Esophagus mucosa (tissue), 1 donor: ENCODE measurements at regions not wholly inside any gene's neighbourhood (a gene's known extent, or its start where the extent isn't known, plus 50 kb on each side); places are given as distances from the start of the nearest gene placed in this dataset.

Experiments
- ATAC-seq: fragments of 200-7000 bp; cut with Tn5 transposase; one replicate; pipeline ENCODE4 v1.9.1; 2020
- donor health status: DM: yes; HTN: yes; CAD: no.

DNA sequence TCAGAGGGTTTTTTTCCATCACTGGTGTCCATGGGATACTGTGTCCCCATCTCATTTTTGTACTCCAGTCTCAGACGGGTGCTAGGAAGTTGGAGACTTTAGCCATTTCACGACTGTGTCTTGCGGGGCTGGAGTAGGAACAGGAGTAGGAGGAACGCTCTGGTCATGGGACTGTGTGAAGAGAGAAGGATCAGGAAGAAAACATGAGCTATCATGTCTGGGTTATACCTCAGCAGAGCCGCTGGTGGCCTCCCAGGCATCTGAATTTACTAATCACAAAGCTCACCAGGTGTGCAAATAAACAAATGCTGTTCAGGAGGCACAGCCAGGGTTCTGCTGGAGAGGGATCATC, 225.4 kb downstream of the SEC14L1 start:
- ATAC-seq, result peak; percentile 62

DNA sequence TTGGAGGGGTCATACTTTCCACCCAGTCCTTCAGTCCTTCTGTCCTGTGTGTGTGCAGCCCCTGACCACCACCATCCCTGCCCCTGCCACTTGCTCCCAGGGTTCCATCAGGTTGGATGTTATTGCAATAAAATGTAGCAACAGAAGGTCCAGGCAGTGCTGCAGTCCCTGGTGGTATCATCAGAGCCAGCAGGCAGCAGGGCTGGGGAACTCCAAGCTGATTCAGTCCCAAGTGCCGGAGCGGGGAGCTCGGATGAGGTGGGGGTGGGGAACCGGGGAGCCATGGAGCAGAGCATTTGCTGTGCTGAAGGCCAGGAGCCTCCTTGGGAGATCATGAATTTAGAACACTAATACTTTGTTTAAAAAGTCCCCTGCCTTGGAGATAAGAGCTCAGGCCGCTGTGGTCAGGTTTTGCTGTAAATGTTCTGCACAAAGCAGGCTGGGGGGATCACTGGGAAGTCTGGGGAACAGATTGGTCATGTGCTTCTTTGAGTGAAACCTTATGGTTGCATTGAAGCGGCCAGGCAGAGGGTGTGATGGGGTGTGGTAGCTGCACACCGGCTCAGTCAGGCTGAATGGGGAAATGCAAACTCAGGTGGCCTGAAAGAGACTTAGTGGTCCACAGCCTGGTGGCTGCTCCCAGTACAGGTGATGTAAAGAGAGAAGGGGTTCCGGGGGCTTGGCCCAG, 225.9 kb downstream of the SEC14L1 start:
- ATAC-seq, result peak; percentile 61

DNA sequence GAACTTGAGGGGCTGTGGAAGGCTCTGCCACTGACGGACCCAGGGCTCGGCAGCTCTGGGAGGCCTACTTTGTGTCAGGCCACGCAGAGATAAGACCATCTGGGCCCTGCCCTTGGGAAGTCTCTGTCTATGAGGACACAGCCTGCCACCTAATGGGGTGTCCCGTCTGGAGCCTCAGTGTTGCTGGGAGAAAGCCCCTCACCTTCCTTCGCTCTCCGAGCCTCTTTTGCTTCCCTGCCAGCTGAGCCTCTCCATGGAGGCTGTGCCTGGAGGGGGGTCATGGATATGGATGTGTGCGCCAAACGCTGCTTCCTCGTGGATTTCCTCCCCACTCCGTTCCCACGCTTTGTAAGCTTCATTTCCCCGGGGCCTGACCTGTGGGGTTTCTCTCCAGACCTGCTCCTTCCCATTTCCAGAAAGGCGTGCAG, 228.8 kb downstream of the SEC14L1 start:
- no peak for ATAC-seq

DNA sequence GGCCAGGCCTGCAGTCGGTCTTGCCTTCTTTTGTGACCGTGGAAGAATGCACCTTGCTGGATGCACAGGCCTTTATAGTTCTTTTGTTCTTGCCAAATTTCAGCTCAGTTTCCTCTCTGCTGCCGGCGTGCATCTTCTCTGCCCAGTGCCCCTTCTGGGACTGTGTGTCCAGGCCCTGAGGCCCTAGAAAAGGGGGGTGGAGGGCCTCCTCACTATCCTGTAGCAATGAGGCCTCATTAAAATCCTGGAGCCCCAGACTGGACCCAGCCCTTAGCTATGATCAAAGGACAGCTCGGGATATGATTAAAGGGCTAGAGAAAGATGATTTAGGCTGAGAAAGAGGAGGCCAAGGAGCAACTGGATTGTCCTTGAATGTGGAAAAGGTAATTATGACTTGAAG, 229.8 kb downstream of the SEC14L1 start:
- ATAC-seq, result no peak

DNA sequence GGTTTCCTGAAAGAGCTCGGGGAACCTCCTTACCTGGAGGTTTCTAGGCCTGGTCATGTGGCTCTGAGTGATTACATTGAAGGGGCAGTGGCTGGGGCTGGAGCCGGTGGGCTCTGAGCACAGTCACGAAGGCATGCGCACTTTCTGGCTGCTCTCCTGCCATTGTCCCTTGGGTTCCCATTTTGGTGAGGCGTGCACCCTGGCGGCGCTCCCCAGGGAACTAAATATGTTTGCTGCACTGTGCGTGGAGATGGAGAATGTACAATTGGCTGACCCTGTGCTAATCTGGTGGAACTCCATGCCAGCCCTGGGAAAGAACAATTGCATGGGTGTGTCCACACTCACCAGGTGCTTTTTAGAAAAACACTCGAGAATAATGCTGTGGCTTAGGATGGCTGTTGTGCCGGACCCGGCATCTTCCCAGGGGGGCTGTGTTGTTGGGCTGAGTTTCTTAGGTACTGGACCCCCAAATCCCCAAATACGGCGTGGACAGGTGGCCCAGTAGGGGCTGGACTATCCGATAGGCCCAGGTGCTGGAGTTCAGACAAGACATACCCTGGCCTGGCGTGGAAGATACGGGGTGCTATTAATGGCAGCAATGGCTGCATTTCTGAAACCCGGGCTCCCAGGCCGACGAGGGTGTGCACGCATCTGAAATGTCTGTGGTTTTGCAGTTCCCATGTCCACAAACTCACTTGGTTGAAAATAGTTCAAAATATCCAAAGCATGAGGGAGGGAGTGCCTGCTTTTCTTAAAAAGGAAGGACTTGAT, 230.5 kb downstream of the SEC14L1 start:
- no peak for ATAC-seq

DNA sequence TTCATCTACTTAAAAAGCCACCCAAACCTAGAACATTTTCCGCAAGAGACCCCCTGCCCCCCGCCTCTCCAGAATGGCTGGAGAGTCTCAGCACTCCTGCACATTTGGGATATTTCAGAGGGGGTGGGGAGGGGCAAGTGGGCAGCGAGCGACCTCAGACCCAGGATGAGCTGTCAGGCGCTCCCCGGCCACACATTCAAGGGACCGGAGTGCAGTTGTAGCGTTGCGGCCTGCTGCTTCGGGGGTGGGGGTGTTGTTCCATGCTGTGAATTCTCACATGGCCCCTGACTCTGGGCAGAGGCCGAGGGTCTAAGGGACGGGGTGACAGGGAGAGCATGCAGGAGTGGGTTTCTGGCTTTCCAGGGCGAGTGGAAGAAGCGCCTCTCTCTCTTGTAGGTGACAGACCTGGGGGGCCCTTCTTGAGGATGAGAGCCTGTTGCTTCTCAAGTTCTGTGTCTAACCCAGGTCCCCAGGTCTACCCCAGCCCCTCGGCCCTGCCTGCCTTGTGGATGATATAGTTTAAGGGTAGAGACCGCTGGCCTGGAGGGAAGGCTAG, 231.2 kb downstream of the SEC14L1 start:
- ATAC-seq, result no peak

DNA sequence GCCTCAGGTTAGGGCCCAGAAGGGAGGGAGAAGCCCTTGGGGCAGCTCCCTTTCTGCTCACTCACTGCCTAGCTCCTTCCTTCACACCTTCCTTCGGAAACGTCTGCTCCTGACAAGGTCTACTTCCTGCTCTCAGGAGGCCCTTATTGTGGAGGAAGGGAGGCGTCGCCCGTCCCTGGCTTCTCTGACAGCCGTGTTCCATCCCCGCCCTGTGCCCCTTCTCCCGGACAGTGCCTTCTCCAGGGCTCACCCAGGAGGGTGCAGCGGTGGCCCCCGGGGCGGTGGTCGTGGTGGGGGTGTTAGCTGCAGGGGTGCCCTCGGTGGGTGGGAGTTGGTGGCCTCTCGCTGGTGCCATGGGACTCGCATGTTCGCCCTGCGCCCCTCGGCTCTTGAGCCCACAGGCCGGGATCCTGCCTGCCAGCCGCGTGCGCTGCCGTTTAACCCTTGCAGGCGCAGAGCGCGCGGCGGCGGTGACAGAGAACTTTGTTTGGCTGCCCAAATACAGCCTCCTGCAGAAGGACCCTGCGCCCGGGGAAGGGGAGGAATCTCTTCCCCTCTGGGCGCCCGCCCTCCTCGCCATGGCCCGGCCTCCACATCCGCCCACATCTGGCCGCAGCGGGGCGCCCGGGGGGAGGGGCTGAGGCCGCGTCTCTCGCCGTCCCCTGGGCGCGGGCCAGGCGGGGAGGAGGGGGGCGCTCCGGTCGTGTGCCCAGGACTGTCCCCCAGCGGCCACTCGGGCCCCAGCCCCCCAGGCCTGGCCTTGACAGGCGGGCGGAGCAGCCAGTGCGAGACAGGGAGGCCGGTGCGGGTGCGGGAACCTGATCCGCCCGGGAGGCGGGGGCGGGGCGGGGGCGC, 231.9 kb downstream of the SEC14L1 start:
- peak; percentile 41 for ATAC-seq

DNA sequence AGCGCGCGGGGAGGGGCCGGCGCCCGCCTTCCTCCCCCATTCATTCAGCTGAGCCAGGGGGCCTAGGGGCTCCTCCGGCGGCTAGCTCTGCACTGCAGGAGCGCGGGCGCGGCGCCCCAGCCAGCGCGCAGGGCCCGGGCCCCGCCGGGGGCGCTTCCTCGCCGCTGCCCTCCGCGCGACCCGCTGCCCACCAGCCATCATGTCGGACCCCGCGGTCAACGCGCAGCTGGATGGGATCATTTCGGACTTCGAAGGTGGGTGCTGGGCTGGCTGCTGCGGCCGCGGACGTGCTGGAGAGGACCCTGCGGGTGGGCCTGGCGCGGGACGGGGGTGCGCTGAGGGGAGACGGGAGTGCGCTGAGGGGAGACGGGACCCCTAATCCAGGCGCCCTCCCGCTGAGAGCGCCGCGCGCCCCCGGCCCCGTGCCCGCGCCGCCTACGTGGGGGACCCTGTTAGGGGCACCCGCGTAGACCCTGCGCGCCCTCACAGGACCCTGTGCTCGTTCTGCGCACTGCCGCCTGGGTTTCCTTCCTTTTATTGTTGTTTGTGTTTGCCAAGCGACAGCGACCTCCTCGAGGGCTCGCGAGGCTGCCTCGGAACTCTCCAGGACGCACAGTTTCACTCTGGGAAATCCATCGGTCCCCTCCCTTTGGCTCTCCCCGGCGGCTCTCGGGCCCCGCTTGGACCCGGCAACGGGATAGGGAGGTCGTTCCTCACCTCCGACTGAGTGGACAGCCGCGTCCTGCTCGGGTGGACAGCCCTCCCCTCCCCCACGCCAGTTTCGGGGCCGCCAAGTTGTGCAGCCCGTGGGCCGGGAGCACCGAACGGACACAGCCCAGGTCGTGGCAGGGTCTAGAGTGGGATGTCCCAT, 232.8 kb downstream of the SEC14L1 start:
- peak; percentile 3 for ATAC-seq

DNA sequence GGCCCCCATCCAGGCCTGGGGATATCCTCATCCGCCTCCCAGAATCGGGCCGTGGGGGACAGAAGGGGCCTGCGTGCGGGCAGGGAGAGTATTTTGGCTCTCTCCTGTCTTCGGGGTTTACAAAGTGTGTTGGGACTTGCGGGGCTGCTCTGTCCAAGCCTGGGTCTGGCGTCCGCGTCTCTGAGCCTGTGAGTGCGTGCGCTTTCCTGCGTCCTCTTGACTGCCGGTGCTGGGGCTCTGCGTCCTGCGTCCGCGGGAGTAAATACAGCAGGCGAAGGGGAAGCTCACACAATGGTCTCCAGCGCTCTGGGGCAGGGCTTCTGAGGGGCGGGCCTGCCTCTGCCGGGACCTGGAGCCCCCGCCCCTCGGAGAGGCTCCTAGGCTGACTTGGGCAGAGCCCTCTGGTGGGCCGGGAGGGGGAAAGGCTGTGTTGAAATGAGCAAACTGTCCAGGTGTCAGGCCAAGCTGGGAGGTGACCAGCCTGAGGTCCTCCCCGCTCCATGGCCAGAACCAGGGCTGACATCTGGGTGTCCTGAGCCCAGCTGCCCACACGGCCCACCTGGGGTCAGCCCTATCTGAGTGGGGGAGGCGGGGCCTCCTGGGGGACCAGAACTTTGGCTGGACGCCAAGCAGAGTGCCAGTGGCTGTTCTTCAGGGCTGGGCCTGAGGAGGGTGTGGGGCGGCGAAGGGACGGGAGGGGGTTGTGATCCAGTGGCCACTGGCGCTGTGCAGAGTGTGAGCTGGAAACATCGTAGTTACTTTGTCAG, 233.6 kb downstream of the SEC14L1 start:
- peak; percentile 49 for ATAC-seq

DNA sequence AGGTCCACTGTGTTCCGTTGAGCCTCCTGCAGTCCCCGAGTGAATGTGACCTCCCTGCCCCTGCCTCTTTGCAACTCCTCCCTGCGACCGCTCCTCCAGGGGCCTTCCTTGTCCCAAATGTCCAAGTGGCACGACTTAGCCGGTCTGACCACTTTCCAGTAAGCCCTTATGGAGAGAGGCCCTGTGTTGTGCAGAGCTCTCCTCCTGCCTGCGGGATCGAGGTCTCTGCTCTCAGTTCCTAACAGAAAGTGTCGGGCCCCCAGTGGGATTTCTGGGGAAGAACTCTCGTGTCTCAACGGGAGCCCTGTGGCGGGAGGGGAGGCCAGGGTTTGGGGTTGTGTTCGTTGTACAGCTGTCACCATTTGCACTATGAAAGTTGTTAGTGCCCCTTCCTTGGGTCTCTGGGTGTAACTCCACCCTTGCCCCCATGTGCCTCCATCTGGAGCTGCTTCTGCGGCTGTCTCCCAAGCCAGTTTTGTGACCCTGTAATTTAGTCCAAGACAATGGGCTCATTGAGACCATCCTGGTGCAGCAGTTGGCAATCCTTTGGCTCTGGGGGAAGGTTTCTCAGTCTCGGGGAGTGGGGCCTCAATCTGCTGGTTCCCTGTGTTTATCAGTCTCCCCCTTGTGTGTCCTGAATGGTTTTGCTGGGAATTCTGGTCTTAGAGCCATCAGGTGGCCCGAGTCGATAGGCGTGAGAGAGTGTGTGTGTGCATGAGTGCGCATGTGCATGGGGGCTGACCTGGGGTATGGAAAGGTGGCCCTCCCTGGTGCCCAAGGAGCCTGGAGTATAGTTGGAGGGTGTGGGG, 234.5 kb downstream of the SEC14L1 start:
- ATAC-seq, result no peak

DNA sequence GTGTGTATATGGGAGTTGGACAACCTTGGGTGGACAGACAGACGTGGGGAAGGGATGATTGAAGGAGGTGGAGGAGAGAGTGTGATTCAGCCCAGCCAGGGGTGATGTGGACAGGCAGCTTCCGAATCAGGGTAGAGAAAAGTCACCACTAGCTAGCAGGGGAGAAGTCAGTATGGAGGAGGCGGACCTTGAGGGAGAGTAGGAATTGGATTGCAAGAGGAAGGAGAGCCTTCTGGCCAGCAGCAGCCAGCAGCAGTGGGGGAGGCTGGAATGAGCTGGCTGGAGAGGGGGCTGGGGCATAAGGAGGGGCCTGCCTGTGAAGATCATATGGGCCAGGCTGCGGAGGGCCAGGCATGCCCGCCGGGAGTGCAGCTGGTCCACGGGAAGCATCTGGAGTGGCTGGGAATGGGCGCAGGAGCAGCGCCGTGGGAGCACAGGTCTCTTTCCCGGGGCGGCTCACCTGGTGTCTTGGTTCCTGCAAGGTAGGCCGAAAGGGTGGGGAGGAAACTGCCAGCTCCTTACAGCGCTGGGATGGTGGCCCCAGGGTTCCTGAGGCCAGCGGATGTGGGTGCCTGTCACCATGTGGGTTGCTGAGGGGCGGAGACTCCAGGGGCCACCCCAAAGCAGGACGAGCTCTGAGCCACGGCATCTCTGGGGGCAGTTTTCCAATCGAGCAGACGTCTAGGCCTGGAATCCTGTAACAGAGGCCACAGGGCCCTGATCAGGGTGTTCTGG, 235.3 kb downstream of the SEC14L1 start:
- ATAC-seq, result no peak

DNA sequence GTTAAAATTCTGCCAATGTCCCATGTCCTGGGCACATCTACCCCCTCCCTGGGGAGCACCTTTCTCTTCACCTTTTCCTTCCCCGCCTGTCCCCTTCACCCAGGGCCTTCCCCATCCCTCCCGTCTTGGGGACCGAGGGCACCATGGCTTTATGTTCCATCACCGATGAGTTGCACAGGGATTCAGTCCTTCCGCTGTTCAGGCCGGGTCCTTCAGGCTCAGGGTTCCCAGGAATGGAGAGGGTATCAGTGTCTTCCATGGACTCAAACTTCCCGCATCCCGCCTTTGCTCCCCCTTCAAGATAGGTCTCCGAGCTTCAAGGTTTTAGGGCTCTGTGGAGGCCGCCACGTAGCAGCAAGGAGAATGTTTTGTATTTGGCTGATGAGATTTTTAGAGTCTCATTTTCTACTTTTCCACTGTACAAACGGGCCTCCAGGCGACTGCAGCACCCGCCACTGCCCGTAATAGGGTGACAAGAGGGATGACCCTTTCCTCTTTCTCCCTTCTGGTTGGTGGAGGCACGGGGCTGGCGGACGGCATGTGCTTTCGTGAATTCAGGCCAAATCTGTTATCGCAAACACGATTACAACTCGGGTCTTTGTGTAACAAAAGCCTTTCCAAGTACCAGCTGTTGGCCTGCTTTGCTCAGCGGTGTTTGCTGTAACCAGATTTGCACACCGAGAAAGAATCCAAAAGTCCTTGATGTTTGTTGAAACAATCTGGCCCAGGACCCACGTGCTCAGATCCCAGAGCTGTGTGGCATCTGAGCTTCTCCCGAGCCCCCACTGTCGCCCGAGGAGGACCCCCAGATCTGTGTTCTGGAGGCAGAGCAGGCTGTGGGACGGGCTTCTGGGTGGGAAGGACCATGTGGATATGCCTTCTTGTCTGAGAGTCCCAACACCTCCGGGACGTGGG, 236.3 kb downstream of the SEC14L1 start:
- ATAC-seq, result no peak

DNA sequence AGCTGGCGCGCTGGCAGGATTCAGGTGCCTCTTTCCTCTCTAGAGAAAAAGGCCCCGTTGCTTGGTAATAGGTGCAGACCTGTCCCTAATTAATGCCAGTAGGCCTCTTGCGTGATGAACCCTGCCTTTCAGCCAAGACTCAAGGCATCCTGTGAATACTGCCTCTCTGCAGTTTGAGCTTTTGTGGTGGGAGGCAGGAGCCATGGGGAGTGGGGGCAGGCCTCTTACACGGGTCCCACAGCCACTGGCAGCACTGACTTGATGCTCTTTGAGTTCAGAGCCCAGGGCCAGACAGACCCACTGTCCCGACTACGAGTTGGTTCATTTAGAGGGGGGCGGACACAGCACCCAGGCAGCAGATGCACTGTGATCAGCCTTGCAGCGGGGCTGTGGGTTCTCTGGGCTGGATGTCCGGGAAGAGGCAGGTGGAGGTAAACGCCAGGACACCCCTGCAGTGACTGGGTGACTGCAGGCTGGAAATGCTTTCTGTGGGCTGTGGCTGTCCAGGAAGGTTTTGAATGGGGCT, 237.0 kb downstream of the SEC14L1 start:
- ATAC-seq, result no peak

DNA sequence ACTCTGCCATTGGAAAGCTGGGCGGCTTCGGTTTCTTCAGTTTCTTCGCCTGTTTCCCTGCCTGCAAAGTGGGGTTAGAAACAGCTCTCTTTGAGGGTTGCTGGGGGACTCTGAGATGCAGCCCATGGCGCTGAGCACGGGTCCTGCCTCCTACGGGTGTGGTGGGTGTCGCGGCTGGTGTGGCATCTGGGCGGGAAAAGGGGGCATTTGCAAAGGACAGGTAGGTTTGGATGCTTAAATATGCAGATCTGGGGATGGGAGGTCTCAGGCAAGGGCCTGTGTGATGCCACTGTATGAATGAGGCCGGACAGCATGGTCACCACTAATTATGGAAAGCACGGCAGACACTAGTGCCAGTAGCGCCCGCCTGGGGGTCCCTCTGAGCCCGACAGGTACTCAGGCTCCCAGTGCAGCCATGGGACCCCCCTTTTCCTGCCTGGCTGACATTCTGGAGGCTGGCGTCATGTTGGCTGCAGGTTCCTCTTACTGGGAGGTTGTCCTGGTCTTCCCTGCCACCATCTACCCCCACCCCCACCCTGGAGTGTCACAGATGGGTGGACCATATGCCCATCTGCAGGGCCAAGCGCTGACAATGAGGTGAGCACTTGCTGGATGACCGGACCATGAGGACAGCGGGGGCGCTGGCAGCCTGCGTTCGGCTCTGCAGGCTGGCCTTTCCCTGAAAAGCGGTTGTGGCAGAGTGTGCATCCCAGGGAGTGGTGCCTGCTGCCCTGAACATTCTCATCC, 237.7 kb downstream of the SEC14L1 start:
- ATAC-seq, result no peak

DNA sequence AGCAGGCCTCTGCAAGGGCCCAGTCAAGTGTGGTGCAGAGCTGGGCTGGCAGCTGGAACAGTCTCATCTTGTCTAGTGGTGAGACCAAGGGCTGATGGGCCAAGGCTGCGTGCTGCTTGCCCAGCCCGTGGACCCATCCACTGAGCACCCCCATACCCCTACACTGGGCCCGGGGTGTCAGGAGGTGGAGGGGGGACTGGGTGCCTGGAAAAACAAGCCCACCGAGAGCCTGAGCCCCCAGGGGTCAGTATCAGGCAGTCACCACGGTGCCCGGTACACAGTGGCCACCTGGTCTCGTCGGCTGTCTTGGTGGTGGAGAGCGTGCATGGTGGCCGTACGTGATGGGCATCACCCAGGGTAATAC, 238.3 kb downstream of the SEC14L1 start:
- ATAC-seq, result no peak

DNA sequence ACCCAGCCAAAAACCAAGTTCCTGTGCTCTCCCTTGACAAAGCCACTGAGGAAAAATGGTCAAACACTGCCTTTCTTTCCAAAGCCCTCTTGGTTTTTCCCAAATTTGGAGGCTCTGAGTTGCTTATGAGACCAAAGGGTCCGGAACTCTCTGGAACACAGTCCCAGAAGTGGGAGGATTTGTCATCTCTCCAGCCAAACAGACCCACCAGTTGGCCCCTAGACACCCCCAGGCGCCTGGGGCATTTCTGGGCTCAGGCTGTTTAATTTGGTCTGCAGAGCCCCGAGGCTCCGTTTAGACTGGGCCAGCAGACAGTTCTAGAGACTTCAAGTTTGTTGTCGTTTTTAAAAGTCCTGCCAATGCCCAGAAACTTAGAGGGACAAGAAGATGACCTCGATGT, 239.1 kb downstream of the SEC14L1 start:
- ATAC-seq, result no peak

DNA sequence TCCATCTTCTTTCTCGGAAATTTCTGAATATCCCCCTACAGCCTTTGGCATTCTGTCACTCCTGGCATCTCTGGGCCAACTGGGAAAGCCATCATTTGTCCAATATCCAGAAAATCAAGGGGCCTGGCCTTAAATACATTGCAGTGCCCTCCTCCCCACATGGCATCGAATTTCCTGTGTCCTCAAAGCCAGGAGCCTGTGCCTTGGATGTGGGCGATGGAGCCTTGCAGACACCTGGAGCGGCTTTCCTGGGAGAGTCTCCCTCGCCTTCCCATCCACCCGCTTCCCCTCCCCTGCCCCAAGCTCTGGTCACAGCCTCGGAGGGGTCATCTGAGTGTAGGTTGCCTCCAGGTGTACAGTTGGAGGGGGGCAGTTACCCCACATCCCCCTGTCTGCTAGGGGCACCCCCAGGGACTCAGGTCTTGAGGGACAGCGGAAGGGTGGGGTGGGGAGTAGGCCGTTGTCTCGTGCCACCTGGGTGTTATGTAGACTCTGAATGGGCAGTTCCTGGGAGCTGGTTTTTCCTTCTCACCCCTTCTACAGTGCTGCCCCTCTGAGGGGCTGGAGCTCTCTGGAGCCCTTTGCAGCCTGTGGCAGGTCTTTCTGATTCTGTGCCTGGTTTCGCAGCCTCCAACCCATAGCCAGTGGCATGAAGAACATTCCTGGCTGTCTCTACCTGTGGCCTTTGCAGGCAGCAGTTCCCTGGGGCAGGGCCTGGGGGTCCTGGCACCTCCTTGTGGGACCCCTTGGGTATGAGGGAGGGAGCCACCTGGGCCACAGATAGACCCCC, 239.8 kb downstream of the SEC14L1 start:
- no peak for ATAC-seq
